Endothelial cell of umbilical vein (primary cell): ENCODE measurements at regions not wholly inside any gene's neighbourhood (a gene's known extent, or its start where the extent isn't known, plus 50 kb on each side); places are given as distances from the start of the nearest gene placed in this dataset.

Experiments used
- BruUV-seq: library from RNA; stranded (reverse); fragments of 400-500 nt; replicated peaks from 2 replicates; lab custom pipeline; 2021; lab: Mats Ljungman, UMichigan
- CTCF ChIA-PET: fragments of 300-600, 350-600 bp; sonication (Branson Sonifier 250); formaldehyde crosslinking; loops from one replicate; lab custom pipeline; 2021; ENCODE audit warnings: antibody characterized with exemption, inconsistent platforms; lab: Charles Lee
- POLR2A ChIA-PET: fragments of 300-600, 350-600 bp; sonication (Branson Sonifier 250); formaldehyde crosslinking; loops from one replicate; lab custom pipeline; 2021; ENCODE audit warnings: antibody characterized with exemption, inconsistent platforms; lab: Charles Lee
- DNase-seq: peaks from one replicate; pipeline ENCODE4 v3.0.0-alpha.2; 2011; ENCODE audit warnings: low read depth, low spot score
- FAIRE-seq: peaks from 2 replicates; lab custom pipeline; 2011; peaks lifted over from hg19 to GRCh38; lab: Jason Lieb, UNC
- H2AFZ ChIP-seq: 2 replicates; pipeline ENCODE4 v1.6.0; 2012; ENCODE audit warnings: low read depth, low read length, control low read depth, inconsistent platforms
- H3K27ac ChIP-seq: 2 replicates; pipeline ENCODE4 v1.5.1; 2011; ENCODE audit warnings: low read depth, mild to moderate bottlenecking, control low read depth, low read length, moderate library complexity; ENCODE audit not compliant: insufficient read depth
- H3K27me3 ChIP-seq, 2 experiments: 2 replicates each; pipeline versions ENCODE4 v1.6.0 to v1.6.1; 2011; ENCODE audit warnings: low read length in 2 of 2, mixed read lengths in 1 of 2; ENCODE audit not compliant: control insufficient read depth in 2 of 2, insufficient read depth in 2 of 2
- H3K36me3 ChIP-seq, 2 experiments: 2 replicates in 1 of 2; 3 replicates in 1 of 2; pipeline ENCODE4 v1.5.1; 2011; ENCODE audit warnings: low read length in 2 of 2, mild to moderate bottlenecking in 1 of 2, moderate library complexity in 1 of 2; ENCODE audit not compliant: control insufficient read depth in 2 of 2, insufficient read depth in 2 of 2; ENCODE audit errors: extremely low read depth in 1 of 2
- H3K4me1 ChIP-seq: 3 replicates; pipeline ENCODE4 v1.5.1; 2011; ENCODE audit warnings: mild to moderate bottlenecking, low read length; ENCODE audit not compliant: control insufficient read depth, insufficient read depth; ENCODE audit errors: extremely low read depth
- H3K4me2 ChIP-seq: 2 replicates; pipeline ENCODE4 v1.6.1; 2011; ENCODE audit warnings: low read length, control low read depth, mixed read lengths; ENCODE audit not compliant: insufficient read depth
- H3K4me3 ChIP-seq, 3 experiments: fragments of 200-600 bp in 1 of 3; sonication (generic), shearing (Covaris generic) in 1 of 3; replicated peaks in 1 of 3; 2 replicates each; pipeline ENCODE4 v1.5.1; 2011 to 2016; ENCODE audit warnings: control low read depth in 3 of 3, low read length in 3 of 3, mild to moderate bottlenecking in 2 of 3, inconsistent platforms in 1 of 3, low read depth in 1 of 3, moderate library complexity in 1 of 3; ENCODE audit not compliant: insufficient read depth in 1 of 3
- H3K79me2 ChIP-seq: 2 replicates; pipeline ENCODE4 v1.6.0; 2012; ENCODE audit warnings: low read length, inconsistent platforms; ENCODE audit not compliant: control insufficient read depth, insufficient read depth
- H3K9ac ChIP-seq: replicated peaks from 2 replicates; pipeline ENCODE3; 2011; ENCODE audit warnings: low read length, control low read depth; ENCODE audit not compliant: insufficient read depth; ENCODE audit errors: extremely low read depth
- H3K9me1 ChIP-seq: replicated peaks from 3 replicates; pipeline ENCODE4 v1.6.0; 2011; ENCODE audit warnings: mild to moderate bottlenecking, low read length; ENCODE audit not compliant: control insufficient read depth, insufficient read depth; ENCODE audit errors: extremely low read depth
- H3K9me3 ChIP-seq: replicated peaks from 2 replicates; pipeline ENCODE4 v1.5.1; 2012; ENCODE audit warnings: low read length, inconsistent platforms; ENCODE audit not compliant: control insufficient read depth, insufficient read depth
- H4K20me1 ChIP-seq: replicated peaks from 2 replicates; pipeline ENCODE3; 2011; ENCODE audit warnings: mild to moderate bottlenecking, low read length; ENCODE audit not compliant: control insufficient read depth, insufficient read depth; ENCODE audit errors: extremely low read depth
- EZH2 ChIP-seq: IDR thresholded peaks from 2 replicates; pipeline ENCODE4 v1.6.1; 2012; ENCODE audit warnings: borderline replicate concordance, low read depth, mild to moderate bottlenecking, moderate library complexity, low read length, inconsistent platforms; ENCODE audit not compliant: severe bottlenecking
- FOS ChIP-seq: IDR thresholded peaks from 2 replicates; pipeline ENCODE4 v1.6.1; 2011; ENCODE audit warnings: mild to moderate bottlenecking, low read length, moderate library complexity, borderline replicate concordance; ENCODE audit not compliant: insufficient read depth
- GATA2 ChIP-seq: IDR thresholded peaks from 2 replicates; pipeline ENCODE4 v1.7.0; 2011; ENCODE audit warnings: low read depth, mild to moderate bottlenecking, moderate library complexity, mixed read lengths, low read length; ENCODE audit not compliant: insufficient read length, insufficient read depth
- JUN ChIP-seq: IDR thresholded peaks from 2 replicates; pipeline ENCODE4 v1.6.1; 2011; ENCODE audit warnings: borderline replicate concordance, low read depth; ENCODE audit not compliant: insufficient read length, insufficient read depth
- MYC ChIP-seq: IDR thresholded peaks from one replicate; pipeline ENCODE4 v1.6.1; 2011; ENCODE audit warnings: mild to moderate bottlenecking, low read depth, low read length
- POLR2A ChIP-seq: IDR thresholded peaks from 2 replicates; pipeline ENCODE4 v1.6.1; 2012; ENCODE audit warnings: low read depth, mild to moderate bottlenecking, control low read depth, low read length
- POLR2AphosphoS5 ChIP-seq: IDR thresholded peaks from 2 replicates; pipeline ENCODE4 v1.6.1; 2012; ENCODE audit warnings: low read depth, mild to moderate bottlenecking, control low read depth, low read length, moderate library complexity; ENCODE audit not compliant: insufficient read depth
- dilution Hi-C: fragments of 300-500 bp; cut with MboI; formaldehyde crosslinking; loops from one replicate; pipeline ENCODE4 v1.15.0; 2019; ENCODE audit warnings: low sequenced_read_pairs; ENCODE audit not compliant: extremely low pct_ligation_motif_present
- intact Hi-C: fragments of 100-400 bp; cut with micrococcal nuclease; formaldehyde crosslinking; loops from one replicate; pipeline ENCODE4 v1.10.0; 2022
- TF ChIP-seq, protein P1 (sequence below): IDR thresholded peaks from 2 replicates; pipeline ENCODE4 v1.6.1; 2011; ENCODE audit not compliant: insufficient read depth, insufficient read length
- TF ChIP-seq, protein P2 (sequence below), 2 donors: IDR thresholded peaks; 1 replicate in 1 of 2; 2 replicates in 1 of 2; pipeline ENCODE4 v1.5.1; 2011; ENCODE audit warnings: low read length in 2 of 2, mild to moderate bottlenecking in 2 of 2, moderate library complexity in 2 of 2, control low read depth in 1 of 2, inconsistent platforms in 1 of 2, low read depth in 1 of 2; ENCODE audit not compliant: insufficient read depth in 1 of 2; ENCODE audit errors: extremely low read depth in 1 of 2

DNA sequence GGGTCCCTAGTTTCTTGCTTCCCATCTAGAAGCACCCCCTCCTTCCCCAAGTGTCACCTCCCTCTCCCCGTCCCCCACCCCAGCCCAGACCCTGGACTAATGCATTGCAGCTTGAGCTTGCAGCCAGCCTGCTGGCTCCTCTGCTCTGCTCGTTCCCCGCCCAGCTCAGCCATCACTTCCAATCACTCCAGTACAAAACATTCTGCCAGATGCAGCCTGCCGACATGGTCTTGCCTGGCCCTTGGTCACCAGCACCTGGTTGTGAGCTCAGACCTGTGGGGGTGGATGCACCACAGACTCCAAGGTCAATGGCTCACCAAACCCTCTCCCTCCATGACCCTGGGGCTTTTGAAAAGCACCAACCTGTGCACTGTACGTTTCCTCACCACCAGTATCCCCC, 172.9 kb upstream of the SMIM23 start:
- Histone ChIP-seq H4K20me1 (no peaks in the 10 kb centered on the region), H3K4me2 (no peak overlapping the region), H3K9ac (no peak overlapping the region), H3K4me3 (no peak overlapping the region), H3K79me2 (no peaks in the 10 kb centered on the region), H3K27me3 (peaks cover 5 to 10% of the 10 kb centered on the region in 2 experiments), H3K27ac (no peak overlapping the region), H3K4me1 (no peaks in the 10 kb centered on the region), H2AFZ (no peak overlapping the region), H3K36me3 (no peaks in the 10 kb centered on the region), H3K9me3 (no peaks in the 10 kb centered on the region), H3K9me1 (no peaks in the 10 kb centered on the region)
- FAIRE-seq (no peak), DNase-seq (no peak)
- dilution Hi-C loops, result no loop called here
- POLR2A ChIA-PET, result no interaction called here
- no TSS peak for BruUV-seq
- no peak for TF ChIP-seq POLR2A
- no peak for TF ChIP-seq EZH2
- no peak for TF ChIP-seq JUN
- TF ChIP-seq FOS, result no peak
- no peak for TF ChIP-seq GATA2
- TF ChIP-seq, protein P1, sequence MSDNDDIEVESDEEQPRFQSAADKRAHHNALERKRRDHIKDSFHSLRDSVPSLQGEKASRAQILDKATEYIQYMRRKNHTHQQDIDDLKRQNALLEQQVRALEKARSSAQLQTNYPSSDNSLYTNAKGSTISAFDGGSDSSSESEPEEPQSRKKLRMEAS, result no peak
- TF ChIP-seq POLR2AphosphoS5, result no peak
- TF ChIP-seq MYC, result no peak
- TF ChIP-seq, protein P2, sequence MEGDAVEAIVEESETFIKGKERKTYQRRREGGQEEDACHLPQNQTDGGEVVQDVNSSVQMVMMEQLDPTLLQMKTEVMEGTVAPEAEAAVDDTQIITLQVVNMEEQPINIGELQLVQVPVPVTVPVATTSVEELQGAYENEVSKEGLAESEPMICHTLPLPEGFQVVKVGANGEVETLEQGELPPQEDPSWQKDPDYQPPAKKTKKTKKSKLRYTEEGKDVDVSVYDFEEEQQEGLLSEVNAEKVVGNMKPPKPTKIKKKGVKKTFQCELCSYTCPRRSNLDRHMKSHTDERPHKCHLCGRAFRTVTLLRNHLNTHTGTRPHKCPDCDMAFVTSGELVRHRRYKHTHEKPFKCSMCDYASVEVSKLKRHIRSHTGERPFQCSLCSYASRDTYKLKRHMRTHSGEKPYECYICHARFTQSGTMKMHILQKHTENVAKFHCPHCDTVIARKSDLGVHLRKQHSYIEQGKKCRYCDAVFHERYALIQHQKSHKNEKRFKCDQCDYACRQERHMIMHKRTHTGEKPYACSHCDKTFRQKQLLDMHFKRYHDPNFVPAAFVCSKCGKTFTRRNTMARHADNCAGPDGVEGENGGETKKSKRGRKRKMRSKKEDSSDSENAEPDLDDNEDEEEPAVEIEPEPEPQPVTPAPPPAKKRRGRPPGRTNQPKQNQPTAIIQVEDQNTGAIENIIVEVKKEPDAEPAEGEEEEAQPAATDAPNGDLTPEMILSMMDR (IDR thresholded peaks at IDR 0.05; ENCODE audit: extremely low read depth in 1 of 2, insufficient read depth in 1 of 2, low read depth in 1 of 2, low read length in 2 of 2), result no peak
- intact Hi-C loops, result no loop called here
- CTCF ChIA-PET, result interaction anchor here (0.6 to 1.1 kb wide), 3 partner anchors 11 to 261 kb away, joined by 3 to 4 read pairs (median 3); no protein-coding TSS in a partner anchor
